Endothelial cell of umbilical vein (primary cell): ENCODE measurements at regions not wholly inside any gene's neighbourhood (a gene's known extent, or its start where the extent isn't known, plus 50 kb on each side); places are given as distances from the start of the nearest gene placed in this dataset.

Experiments
- CTCF ChIP-seq, 2 donors: IDR thresholded peaks; 1 replicate in 1 of 2; 2 replicates in 1 of 2; pipeline ENCODE4 v1.5.1; 2011; ENCODE audit warnings: low read length in 2 of 2, mild to moderate bottlenecking in 2 of 2, moderate library complexity in 2 of 2, control low read depth in 1 of 2, inconsistent platforms in 1 of 2, low read depth in 1 of 2; ENCODE audit not compliant: insufficient read depth in 1 of 2; ENCODE audit errors: extremely low read depth in 1 of 2
- EZH2 ChIP-seq: IDR thresholded peaks from 2 replicates; pipeline ENCODE4 v1.6.1; 2012; ENCODE audit warnings: borderline replicate concordance, low read depth, mild to moderate bottlenecking, moderate library complexity, low read length, inconsistent platforms; ENCODE audit not compliant: severe bottlenecking
- FOS ChIP-seq: IDR thresholded peaks from 2 replicates; pipeline ENCODE4 v1.6.1; 2011; ENCODE audit warnings: mild to moderate bottlenecking, low read length, moderate library complexity, borderline replicate concordance; ENCODE audit not compliant: insufficient read depth
- MAX ChIP-seq: IDR thresholded peaks from 2 replicates; pipeline ENCODE4 v1.6.1; 2011; ENCODE audit not compliant: insufficient read depth, insufficient read length
- POLR2A ChIP-seq: IDR thresholded peaks from 2 replicates; pipeline ENCODE4 v1.6.1; 2012; ENCODE audit warnings: low read depth, mild to moderate bottlenecking, control low read depth, low read length
- POLR2AphosphoS5 ChIP-seq: IDR thresholded peaks from 2 replicates; pipeline ENCODE4 v1.6.1; 2012; ENCODE audit warnings: low read depth, mild to moderate bottlenecking, control low read depth, low read length, moderate library complexity; ENCODE audit not compliant: insufficient read depth

- TF ChIP-seq POLR2A (no peak), CTCF (IDR thresholded peaks at IDR 0.05; ENCODE audit: extremely low read depth in 1 of 2, insufficient read depth in 1 of 2, low read depth in 1 of 2, low read length in 2 of 2) (no peak), EZH2 (no peak), FOS (no peak), POLR2AphosphoS5 (no peak), MAX (no peak)
These were observed 159.2 kb upstream of the FOXP2 start for GRCh38 chr7:114255404-114255841.
